Osteocyte (in vitro differentiated cells): ENCODE measurements at regions not wholly inside any gene's neighbourhood (a gene's known extent, or its start where the extent isn't known, plus 50 kb on each side); places are given as distances from the start of the nearest gene placed in this dataset.
A peak's percentile ranks its signal among the peaks of the same experiment; 100 is the strongest.

Experiments
- DNase-seq: peaks from one replicate; pipeline ENCODE4 v3.0.0; 2021; ENCODE audit warnings: mixed read lengths; ENCODE audit not compliant: unreplicated experiment; ENCODE audit errors: extremely low spot score
- H3K27ac Mint-ChIP-seq: one replicate; pipeline ENCODE4 v1.8.0; 2021; ENCODE audit warnings: mild to moderate bottlenecking, mixed read lengths; ENCODE audit not compliant: unreplicated experiment
- H3K27me3 Mint-ChIP-seq: one replicate; pipeline ENCODE4 v1.8.0; 2021; ENCODE audit warnings: mixed read lengths; ENCODE audit not compliant: unreplicated experiment
- H3K36me3 Mint-ChIP-seq: one replicate; pipeline ENCODE4 v1.8.0; 2021; ENCODE audit warnings: mixed read lengths; ENCODE audit not compliant: unreplicated experiment
- H3K4me1 Mint-ChIP-seq: one replicate; pipeline ENCODE4 v1.8.0; 2021; ENCODE audit warnings: mixed read lengths; ENCODE audit not compliant: unreplicated experiment
- H3K4me3 Mint-ChIP-seq: one replicate; pipeline ENCODE4 v1.8.0; 2021; ENCODE audit warnings: mild to moderate bottlenecking, moderate library complexity, mixed read lengths; ENCODE audit not compliant: unreplicated experiment
- H3K9me3 Mint-ChIP-seq: one replicate; pipeline ENCODE4 v1.8.0; 2021; ENCODE audit warnings: mixed read lengths; ENCODE audit not compliant: unreplicated experiment
- CTCF ChIP-seq: fragments of 200-600 bp; sonication (generic); IDR thresholded peaks from 2 replicates; pipeline ENCODE4 v1.5.0; 2021; ENCODE audit warnings: antibody characterized with exemption, mild to moderate bottlenecking, moderate library complexity

GRCh38 chr1:103171041-103171590, 62.8 kb upstream of the COL11A1 start:
- Mint-ChIP-seq H3K36me3 (peaks cover 3% of the 10 kb centered on the region), H3K27me3 (no peaks in the 10 kb centered on the region), H3K4me1 (peaks cover 14% of the 10 kb centered on the region), H3K9me3 (peaks cover 5% of the 10 kb centered on the region), H3K27ac (no peak overlapping the region), H3K4me3 (no peak overlapping the region)
- DNase-seq = no peak
- no peak for TF ChIP-seq CTCF

GRCh38 chr1:103170609-103171008, 62.3 kb upstream of the COL11A1 start:
- H3K27me3 Mint-ChIP-seq = no peaks in the 10 kb centered on the region
- no peak overlapping the region for H3K4me3 Mint-ChIP-seq
- no peak for DNase-seq
- peak overlapping the region; percentile 52 for H3K27ac Mint-ChIP-seq
- H3K36me3 Mint-ChIP-seq = peaks cover 6% of the 10 kb centered on the region
- TF ChIP-seq CTCF = no peak
- peaks cover 10% of the 10 kb centered on the region for H3K9me3 Mint-ChIP-seq
- peaks cover 11% of the 10 kb centered on the region for H3K4me1 Mint-ChIP-seq

- H3K27me3 Mint-ChIP-seq = no peaks in the 10 kb centered on the region
- H3K36me3 Mint-ChIP-seq = peaks cover 8% of the 10 kb centered on the region
- no peak overlapping the region for H3K27ac Mint-ChIP-seq
- no peak overlapping the region for H3K4me3 Mint-ChIP-seq
- peaks cover 12% of the 10 kb centered on the region for H3K9me3 Mint-ChIP-seq
- no peak for DNase-seq
- TF ChIP-seq CTCF = no peak
- H3K4me1 Mint-ChIP-seq = no peaks in the 10 kb centered on the region
Measured at GRCh38 chr1:103162360-103162759, 54.0 kb upstream of the COL11A1 start.

- Mint-ChIP-seq H3K4me3 (no peak overlapping the region), H3K27me3 (no peaks in the 10 kb centered on the region), H3K27ac (no peak overlapping the region), H3K9me3 (no peaks in the 10 kb centered on the region), H3K4me1 (peaks cover 3% of the 10 kb centered on the region), H3K36me3 (peaks cover under 1% of the 10 kb centered on the region)
- no peak for DNase-seq
- TF ChIP-seq CTCF = no peak
Measured at GRCh38 chr1:103160281-103160680, 52.0 kb upstream of the COL11A1 start.
